IMR-90 (cell line): ENCODE measurements at regions not wholly inside any gene's neighbourhood (a gene's known extent, or its start where the extent isn't known, plus 50 kb on each side); places are given as distances from the start of the nearest gene placed in this dataset.

Experiments used
- ATAC-seq: fragments of 200-7000 bp; cut with Tn5 transposase; 2 replicates; pipeline ENCODE4 v1.9.1; 2020; ENCODE audit warnings: low read depth, mild to moderate bottlenecking, moderate library complexity
- BruUV-seq: library from RNA; stranded (reverse); fragments of 400-500 nt; replicated peaks from 2 replicates; lab custom pipeline; 2021; lab: Mats Ljungman, UMichigan
- CTCF ChIA-PET: fragments of 300-600 bp; formaldehyde crosslinking; extraction: SDS; loops from one replicate; lab custom pipeline; 2021; ENCODE audit warnings: antibody characterized with exemption; lab: Yijun Ruan, JAX
- POLR2A ChIA-PET: fragments of 300-600 bp; sonication (Branson Sonifier 250); formaldehyde crosslinking; loops from one replicate; lab custom pipeline; 2022; ENCODE audit warnings: antibody characterized with exemption; ENCODE audit not compliant: unreplicated experiment; lab: Charles Lee
- DNase-seq: peaks from one replicate; pipeline ENCODE4 v3.0.0; 2013
- H2AFZ ChIP-seq: replicated peaks from 2 replicates; pipeline ENCODE3; 2013; ENCODE audit warnings: low read length, mild to moderate bottlenecking; ENCODE audit not compliant: poor library complexity
- H2AK5ac ChIP-seq: 2 replicates; pipeline ENCODE4 v1.6.1; 2013; ENCODE audit warnings: low read depth, low read length, inconsistent platforms
- H2AK9ac ChIP-seq: replicated peaks from 2 replicates; pipeline ENCODE3; 2013; ENCODE audit warnings: mild to moderate bottlenecking, low read depth, low read length, moderate library complexity; ENCODE audit not compliant: poor library complexity
- H2BK120ac ChIP-seq: 2 replicates; pipeline ENCODE4 v1.6.1; 2013; ENCODE audit warnings: low read depth, low read length, inconsistent platforms
- H2BK15ac ChIP-seq: 3 replicates; pipeline ENCODE4 v1.6.1; 2013; ENCODE audit warnings: low read depth, low read length, inconsistent platforms
- H2BK20ac ChIP-seq: 2 replicates; pipeline ENCODE4 v1.6.1; 2013; ENCODE audit warnings: low read depth, mild to moderate bottlenecking, inconsistent platforms, low read length, moderate library complexity
- H2BK5ac ChIP-seq: 2 replicates; pipeline ENCODE4 v1.6.1; 2013; ENCODE audit warnings: mild to moderate bottlenecking, low read depth, low read length, inconsistent platforms; ENCODE audit not compliant: poor library complexity, severe bottlenecking
- H3K14ac ChIP-seq: replicated peaks from 2 replicates; pipeline ENCODE4 v1.6.1; 2013; ENCODE audit warnings: low read depth, low read length, inconsistent platforms
- H3K18ac ChIP-seq: 2 replicates; pipeline ENCODE4 v1.6.1; 2013; ENCODE audit warnings: low read depth, low read length, control low read depth
- H3K23ac ChIP-seq: 2 replicates; pipeline ENCODE4 v1.6.1; 2013; ENCODE audit warnings: low read depth, low read length, inconsistent platforms
- H3K27ac ChIP-seq: 2 replicates; pipeline ENCODE4 v1.5.1; 2013; ENCODE audit warnings: mild to moderate bottlenecking, control low read depth, low read length; ENCODE audit not compliant: insufficient read depth
- H3K27me3 ChIP-seq: 2 replicates; pipeline ENCODE4 v1.6.1; 2013; ENCODE audit warnings: low read length; ENCODE audit not compliant: control insufficient read depth, insufficient read depth
- H3K36me3 ChIP-seq: 2 replicates; pipeline ENCODE4 v1.6.1; 2013; ENCODE audit warnings: low read length, mixed read lengths; ENCODE audit not compliant: control insufficient read depth, insufficient read depth
- H3K4ac ChIP-seq: 2 replicates; pipeline ENCODE4 v1.6.1; 2013; ENCODE audit warnings: low read depth, low read length, inconsistent platforms
- H3K4me1 ChIP-seq: 2 replicates; pipeline ENCODE4 v1.6.1; 2013; ENCODE audit warnings: low read length, mixed read lengths; ENCODE audit not compliant: control insufficient read depth, insufficient read depth
- H3K4me2 ChIP-seq: 2 replicates; pipeline ENCODE4 v1.6.1; 2013; ENCODE audit warnings: low read depth, mild to moderate bottlenecking, control low read depth, low read length, moderate library complexity
- H3K4me3 ChIP-seq: 2 replicates; pipeline ENCODE4 v1.5.1; 2013; ENCODE audit warnings: low read depth, mild to moderate bottlenecking, control low read depth, low read length, moderate library complexity; ENCODE audit not compliant: insufficient read depth
- H3K56ac ChIP-seq: 2 replicates; pipeline ENCODE4 v1.6.1; 2013; ENCODE audit warnings: low read length, inconsistent platforms; ENCODE audit not compliant: insufficient read depth; ENCODE audit errors: extremely low read depth
- H3K79me1 ChIP-seq, 2 experiments: 2 replicates each; pipeline ENCODE4 v1.6.1; 2013; ENCODE audit warnings: low read length in 2 of 2, inconsistent platforms in 1 of 2, low read depth in 1 of 2
- H3K9ac ChIP-seq: 2 replicates; pipeline ENCODE4 v1.6.1; 2013; ENCODE audit warnings: low read depth, low read length, control low read depth
- H3K9me1 ChIP-seq: 2 replicates; pipeline ENCODE4 v1.6.1; 2013; ENCODE audit warnings: low read length, inconsistent platforms; ENCODE audit not compliant: insufficient read depth
- H3K9me3 ChIP-seq: 2 replicates; pipeline ENCODE4 v1.6.1; 2013; ENCODE audit warnings: low read length; ENCODE audit not compliant: control insufficient read depth, insufficient read depth
- H4K20me1 ChIP-seq: 2 replicates; pipeline ENCODE4 v1.6.1; 2013; ENCODE audit warnings: low read length, inconsistent platforms; ENCODE audit not compliant: insufficient read depth
- H4K5ac ChIP-seq: 2 replicates; pipeline ENCODE4 v1.6.1; 2013; ENCODE audit warnings: mild to moderate bottlenecking, low read depth, low read length, control low read depth
- H4K8ac ChIP-seq, 2 experiments: 2 replicates each; pipeline ENCODE4 v1.6.1; 2013; ENCODE audit warnings: low read depth in 2 of 2, low read length in 2 of 2, control low read depth in 1 of 2, inconsistent platforms in 1 of 2
- H4K91ac ChIP-seq: 2 replicates; pipeline ENCODE4 v1.6.1; 2013; ENCODE audit warnings: low read depth, low read length, inconsistent platforms; ENCODE audit not compliant: insufficient read depth
- MAFK ChIP-seq: IDR thresholded peaks from 2 replicates; pipeline ENCODE4 v1.6.1; 2012; ENCODE audit warnings: low read depth, low read length, improper control_type of control experiment
- RFX5 ChIP-seq: IDR thresholded peaks from 2 replicates; pipeline ENCODE4 v1.8.0; 2012; ENCODE audit warnings: low read depth, mild to moderate bottlenecking, low read length, moderate library complexity
- SMC3 ChIP-seq: fragments of 150-350 bp; IDR thresholded peaks from 2 replicates; pipeline ENCODE4 v1.6.1; 2016; ENCODE audit warnings: low read depth, mild to moderate bottlenecking, antibody characterized with exemption, low read length, moderate library complexity
- WGBS, 2 experiments: methylation state at CpG; one replicate each; pipeline versions ENCODE4 v1.1.5 to v1.1.7; 2013; ENCODE audit warnings: missing lambda C conversion rate in 2 of 2; ENCODE audit not compliant: insufficient read length in 1 of 2; ENCODE audit errors: extremely low coverage in 2 of 2; 5-methylcytosine and 5-hydroxymethylcytosine counted together
- dilution Hi-C: fragments of 300-500 bp; cut with HindIII; formaldehyde crosslinking; loops from one replicate; pipeline ENCODE4 v1.14.3; 2018; ENCODE audit warnings: low sequenced_read_pairs; ENCODE audit not compliant: unreplicated experiment
- in situ Hi-C: fragments of 300-500 bp; cut with MboI; formaldehyde crosslinking; loops from 3 replicates; pipeline ENCODE4 v1.14.3; 2019; ENCODE audit warnings: low sequenced_read_pairs, inconsistent platforms, mixed read lengths
- intact Hi-C: fragments of 100-400 bp; cut with micrococcal nuclease; formaldehyde crosslinking; loops from 2 replicates; pipeline ENCODE4 v1.10.0; 2022

DNA sequence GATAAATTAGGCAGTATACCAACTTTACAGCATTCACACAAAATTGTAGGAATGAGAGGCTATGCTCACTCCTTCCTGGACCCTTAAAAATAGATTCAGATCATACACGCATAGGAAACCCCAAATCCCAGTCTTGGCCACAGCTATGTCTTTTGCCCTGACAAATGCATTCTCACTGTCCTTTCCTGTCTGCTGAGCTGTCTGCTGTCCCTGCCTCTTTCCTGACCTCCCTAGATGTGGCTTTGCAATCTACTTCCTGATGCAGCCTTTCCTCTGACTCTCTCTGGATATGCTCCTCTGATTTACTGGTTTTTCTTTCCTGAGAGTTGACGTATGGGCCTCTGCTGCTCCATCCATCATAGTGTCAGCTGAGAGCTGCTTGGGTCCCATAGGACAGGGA lies 59.8 kb upstream of the SLC35F3 start:
- no peak overlapping the region for H4K5ac ChIP-seq
- intact Hi-C loops (no loop called here), dilution Hi-C loops (no loop called here), in situ Hi-C loops (no loop called here)
- no peak overlapping the region for H3K23ac ChIP-seq
- no peak overlapping the region for H2BK15ac ChIP-seq
- no peaks in the 10 kb centered on the region for H3K79me1 ChIP-seq
- H3K4me1 ChIP-seq: no peaks in the 10 kb centered on the region
- H3K4me2 ChIP-seq: no peak overlapping the region
- no peak overlapping the region for H3K9ac ChIP-seq
- DNase-seq: no peak
- no peaks in the 10 kb centered on the region for H3K9me1 ChIP-seq
- ATAC-seq: no peak
- H2AK5ac ChIP-seq: no peak overlapping the region
- CTCF ChIA-PET: no interaction called here
- no peaks in the 10 kb centered on the region for H3K36me3 ChIP-seq
- H3K9me3 ChIP-seq: peaks cover 22% of the 10 kb centered on the region
- no peak overlapping the region for H3K14ac ChIP-seq
- H2BK120ac ChIP-seq: no peak overlapping the region
- WGBS, 2 experiments: 14% methylated on average over 1 of the region's 2 CpGs; no CpG with 5 or more reads in 1 of the 2 experiments
- no peak overlapping the region for H2AFZ ChIP-seq
- POLR2A ChIA-PET: no interaction called here
- H4K91ac ChIP-seq: no peak overlapping the region
- no peak overlapping the region for H2BK5ac ChIP-seq
- H3K4me3 ChIP-seq: no peak overlapping the region
- H4K20me1 ChIP-seq: no peaks in the 10 kb centered on the region
- no TSS peak for BruUV-seq
- H3K4ac ChIP-seq: no peak overlapping the region
- no peak overlapping the region for H4K8ac ChIP-seq
- no peaks in the 10 kb centered on the region for H3K27me3 ChIP-seq
- no peak overlapping the region for H3K18ac ChIP-seq
- H2BK20ac ChIP-seq: no peak overlapping the region
- H3K56ac ChIP-seq: no peak overlapping the region
- TF ChIP-seq SMC3 (no peak), MAFK (no peak), RFX5 (no peak)
- no peak overlapping the region for H2AK9ac ChIP-seq
- H3K27ac ChIP-seq: no peak overlapping the region
